ENCODE measurements at regions not wholly inside any gene's neighbourhood (a gene's known extent, or its start where the extent isn't known, plus 50 kb on each side); places are given as distances from the start of the nearest gene placed in this dataset.

DNA sequence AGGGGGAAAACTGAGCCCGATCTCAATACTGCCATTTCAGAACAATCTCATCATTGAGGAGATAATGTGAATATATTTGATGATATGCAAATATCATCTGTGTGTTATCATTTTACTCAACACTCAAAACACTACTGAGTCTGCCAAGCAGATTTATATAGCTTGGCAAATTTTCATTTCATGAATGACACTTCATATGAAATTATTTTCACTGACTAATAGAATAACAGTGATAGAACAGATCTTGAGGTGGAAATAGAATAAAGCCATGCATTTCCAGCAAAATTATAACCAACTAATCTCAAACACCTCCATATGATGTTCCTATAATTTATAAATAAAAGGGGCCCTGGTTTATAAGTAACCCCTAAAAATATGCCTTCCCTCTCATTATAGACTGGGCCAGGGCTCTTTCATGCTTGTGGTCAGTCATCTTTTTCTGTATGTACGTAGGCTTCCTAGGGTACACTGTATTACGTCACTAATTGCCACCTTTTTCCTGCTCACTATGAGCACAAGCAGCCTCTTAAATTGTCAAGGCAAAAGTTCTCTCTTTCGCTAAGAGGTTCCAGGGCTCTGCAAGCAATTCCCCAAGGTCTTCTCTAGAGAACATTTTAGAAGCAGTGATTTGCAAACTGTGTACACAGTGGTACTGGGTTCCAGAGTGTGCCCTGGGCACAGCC lies 197.1 kb upstream of the FOXN3 start:
- no peak overlapping the region for H2BK12ac ChIP-seq (ENCODE audit: low read length)
- no peak overlapping the region for H2BK15ac ChIP-seq (ENCODE audit: low read length)
- peaks cover 2% of the 10 kb centered on the region for H3K79me1 ChIP-seq (ENCODE audit: low read depth, low read length)
- no peaks in the 10 kb centered on the region for H3K9me3 ChIP-seq (replicated peaks in 1 of 2; ENCODE audit: control insufficient read depth in 2 of 2, insufficient read depth in 1 of 2, low read depth in 1 of 2, low read length in 2 of 2)
- no peak overlapping the region for H3K27ac ChIP-seq (replicated peaks; ENCODE audit: low read length)
- H3K23ac ChIP-seq (ENCODE audit: low read depth, low read length, poor library complexity) = no peak overlapping the region
- no peak overlapping the region for H3K14ac ChIP-seq (ENCODE audit: low read length)
- no peak for DNase-seq (ENCODE audit: low spot score)
- peaks cover 0 to under 1% (median under 1%) of the 10 kb centered on the region in 3 experiments for H3K27me3 ChIP-seq (ENCODE audit: control insufficient read depth in 3 of 3, insufficient read depth in 3 of 3, low read depth in 1 of 3, low read length in 3 of 3)
- H4K8ac ChIP-seq (ENCODE audit: low read depth, low read length) = no peak overlapping the region
- WGBS, 2 donors (ENCODE audit: extremely low coverage in 2 of 2, insufficient read length in 2 of 2, insufficient replicate concordance in 1 of 2) = no CpG with 5 or more reads among the region's 4 CpGs
- no peak overlapping the region for H3K4me2 ChIP-seq (ENCODE audit: insufficient read depth, low read length, poor library complexity, severe bottlenecking)
- H4K91ac ChIP-seq (ENCODE audit: low read depth, low read length, poor library complexity) = no peak overlapping the region
- H3K9ac ChIP-seq (ENCODE audit: low read depth, low read length, poor library complexity) = no peak overlapping the region
- H3K4me1 ChIP-seq (ENCODE audit: control insufficient read depth in 2 of 2, insufficient read depth in 1 of 2, low read depth in 1 of 2, low read length in 2 of 2) = peaks cover 10 to 13% of the 10 kb centered on the region in 2 donors
- H3K36me3 ChIP-seq (replicated peaks in 1 of 2; ENCODE audit: control insufficient read depth in 2 of 2, insufficient read depth in 2 of 2, low read length in 2 of 2) = no peaks in the 10 kb centered on the region
- no peak overlapping the region for H2BK5ac ChIP-seq (ENCODE audit: low read length)
- no peak overlapping the region for H2AK5ac ChIP-seq (ENCODE audit: low read depth, low read length)
- no peak overlapping the region for H3K4me3 ChIP-seq (ENCODE audit: low read length in 2 of 2)
- no peak overlapping the region for H2BK120ac ChIP-seq (ENCODE audit: low read depth, low read length)
- no peak overlapping the region for H2AFZ ChIP-seq (ENCODE audit: low read length)
- no peak overlapping the region for H3K18ac ChIP-seq (ENCODE audit: low read length)
- H3K4ac ChIP-seq (ENCODE audit: low read length) = no peak overlapping the region

DNA sequence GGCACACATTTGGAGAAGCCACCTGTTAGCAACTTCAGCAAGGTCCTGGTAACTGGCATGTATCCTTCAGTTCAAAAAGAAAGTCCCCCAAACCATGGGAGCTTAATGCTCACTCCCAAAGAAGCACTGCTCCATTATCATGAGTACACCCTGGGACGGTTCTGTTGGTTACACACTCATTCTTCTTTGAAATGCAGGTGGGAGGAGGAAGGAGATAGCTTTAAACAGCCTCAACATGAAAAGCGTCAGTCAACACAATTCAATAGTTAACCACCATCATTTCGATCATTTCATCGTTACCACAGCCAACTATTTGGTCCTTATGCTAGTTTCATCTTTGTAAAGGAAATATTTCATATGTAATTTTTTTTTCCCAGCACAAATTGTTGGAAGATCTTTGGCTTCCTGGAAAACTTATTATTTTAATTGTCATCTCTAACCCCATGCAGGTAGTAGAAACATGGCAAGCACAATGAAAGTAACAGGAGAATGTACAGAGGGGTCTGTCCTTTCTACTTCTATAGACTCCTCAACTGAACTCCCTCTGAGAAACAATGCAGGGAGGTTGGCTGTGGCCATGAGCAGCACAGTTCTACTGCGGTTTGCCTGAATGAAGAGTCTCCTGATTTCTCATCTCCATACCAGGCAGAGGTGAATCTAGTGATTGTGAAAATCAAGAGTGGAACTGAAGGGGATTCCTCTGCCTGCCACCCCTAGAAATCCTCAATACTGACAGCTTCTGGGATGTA lies 196.4 kb upstream of the FOXN3 start:
- Histone ChIP-seq H3K18ac (ENCODE audit: low read length) (no peak overlapping the region), H3K4ac (ENCODE audit: low read length) (no peak overlapping the region), H4K8ac (ENCODE audit: low read depth, low read length) (no peak overlapping the region), H3K23ac (ENCODE audit: low read depth, low read length, poor library complexity) (no peak overlapping the region), H3K27ac (replicated peaks; ENCODE audit: low read length) (no peak overlapping the region), H3K4me1 (ENCODE audit: control insufficient read depth in 2 of 2, insufficient read depth in 1 of 2, low read depth in 1 of 2, low read length in 2 of 2) (peaks cover 10 to 13% of the 10 kb centered on the region in 2 donors), H4K91ac (ENCODE audit: low read depth, low read length, poor library complexity) (no peak overlapping the region), H3K9ac (ENCODE audit: low read depth, low read length, poor library complexity) (no peak overlapping the region), H3K4me3 (ENCODE audit: low read length in 2 of 2) (no peak overlapping the region), H3K79me1 (ENCODE audit: low read depth, low read length) (peaks cover 2% of the 10 kb centered on the region), H3K4me2 (ENCODE audit: insufficient read depth, low read length, poor library complexity, severe bottlenecking) (no peak overlapping the region), H2BK12ac (ENCODE audit: low read length) (no peak overlapping the region), H2BK15ac (ENCODE audit: low read length) (no peak overlapping the region), H2BK5ac (ENCODE audit: low read length) (no peak overlapping the region), H3K36me3 (replicated peaks in 1 of 2; ENCODE audit: control insufficient read depth in 2 of 2, insufficient read depth in 2 of 2, low read length in 2 of 2) (no peaks in the 10 kb centered on the region), H2AK5ac (ENCODE audit: low read depth, low read length) (no peak overlapping the region), H2BK120ac (ENCODE audit: low read depth, low read length) (no peak overlapping the region), H2AFZ (ENCODE audit: low read length) (no peak overlapping the region), H3K9me3 (replicated peaks in 1 of 2; ENCODE audit: control insufficient read depth in 2 of 2, insufficient read depth in 1 of 2, low read depth in 1 of 2, low read length in 2 of 2) (no peaks in the 10 kb centered on the region), H3K27me3 (ENCODE audit: control insufficient read depth in 3 of 3, insufficient read depth in 3 of 3, low read depth in 1 of 3, low read length in 3 of 3) (no peaks in the 10 kb centered on the region), H3K14ac (ENCODE audit: low read length) (no peak overlapping the region)
- DNase-seq (ENCODE audit: low spot score) = no peak
- no CpG with 5 or more reads among the region's 5 CpGs for WGBS, 2 donors (ENCODE audit: extremely low coverage in 2 of 2, insufficient read length in 2 of 2, insufficient replicate concordance in 1 of 2)

DNA sequence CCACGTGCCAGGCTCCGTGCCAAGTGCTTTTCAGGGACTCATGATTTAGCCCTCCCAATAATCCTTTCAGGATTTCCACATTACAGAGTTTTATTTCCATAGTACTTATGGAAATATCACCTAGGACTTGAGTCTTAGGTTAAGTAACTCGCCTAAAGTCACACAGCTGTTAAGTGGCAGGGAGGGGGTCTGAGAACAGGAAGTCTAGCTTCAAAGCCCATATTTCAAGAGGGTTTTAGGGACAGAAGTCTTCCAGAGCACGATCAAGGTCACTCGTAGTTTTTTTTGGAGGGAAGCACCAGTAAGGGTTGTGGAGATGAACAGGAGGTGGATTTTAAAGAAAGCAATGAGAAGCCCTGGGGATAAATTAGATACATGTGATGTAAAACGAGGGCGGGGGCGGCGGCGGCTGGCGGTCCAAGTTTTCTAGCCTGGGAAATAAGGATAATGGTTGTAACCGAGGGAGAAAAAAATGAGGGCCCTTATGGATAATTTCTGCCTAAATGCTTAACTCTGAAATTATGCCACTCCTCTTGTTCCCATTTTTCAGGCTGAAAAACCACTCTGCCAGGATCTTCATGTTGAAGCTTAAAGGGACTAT lies 192.6 kb upstream of the FOXN3 start:
- no peak for DNase-seq (ENCODE audit: low spot score)
- Histone ChIP-seq H3K36me3 (replicated peaks in 1 of 2; ENCODE audit: control insufficient read depth in 2 of 2, insufficient read depth in 2 of 2, low read length in 2 of 2) (no peaks in the 10 kb centered on the region), H2BK5ac (ENCODE audit: low read length) (no peak overlapping the region), H2AFZ (ENCODE audit: low read length) (no peak overlapping the region), H2BK12ac (ENCODE audit: low read length) (no peak overlapping the region), H3K23ac (ENCODE audit: low read depth, low read length, poor library complexity) (no peak overlapping the region), H3K4me3 (ENCODE audit: low read length in 2 of 2) (no peak overlapping the region), H2AK5ac (ENCODE audit: low read depth, low read length) (no peak overlapping the region), H3K4me1 (ENCODE audit: control insufficient read depth in 2 of 2, insufficient read depth in 1 of 2, low read depth in 1 of 2, low read length in 2 of 2) (peaks cover 0 to 6% of the 10 kb centered on the region in 2 donors), H2BK15ac (ENCODE audit: low read length) (no peak overlapping the region), H3K79me1 (ENCODE audit: low read depth, low read length) (peaks cover 2% of the 10 kb centered on the region), H3K4ac (ENCODE audit: low read length) (no peak overlapping the region), H4K91ac (ENCODE audit: low read depth, low read length, poor library complexity) (no peak overlapping the region), H3K18ac (ENCODE audit: low read length) (no peak overlapping the region), H4K8ac (ENCODE audit: low read depth, low read length) (no peak overlapping the region), H3K9me3 (replicated peaks in 1 of 2; ENCODE audit: control insufficient read depth in 2 of 2, insufficient read depth in 1 of 2, low read depth in 1 of 2, low read length in 2 of 2) (no peaks in the 10 kb centered on the region), H3K27me3 (ENCODE audit: control insufficient read depth in 3 of 3, insufficient read depth in 3 of 3, low read depth in 1 of 3, low read length in 3 of 3) (no peaks in the 10 kb centered on the region), H2BK120ac (ENCODE audit: low read depth, low read length) (no peak overlapping the region), H3K4me2 (ENCODE audit: insufficient read depth, low read length, poor library complexity, severe bottlenecking) (no peak overlapping the region), H3K9ac (ENCODE audit: low read depth, low read length, poor library complexity) (no peak overlapping the region), H3K14ac (ENCODE audit: low read length) (no peak overlapping the region), H3K27ac (replicated peaks; ENCODE audit: low read length) (no peak overlapping the region)
- no CpG with 5 or more reads among the region's 12 CpGs for WGBS, 2 donors (ENCODE audit: extremely low coverage in 2 of 2, insufficient read length in 2 of 2, insufficient replicate concordance in 1 of 2)

DNA sequence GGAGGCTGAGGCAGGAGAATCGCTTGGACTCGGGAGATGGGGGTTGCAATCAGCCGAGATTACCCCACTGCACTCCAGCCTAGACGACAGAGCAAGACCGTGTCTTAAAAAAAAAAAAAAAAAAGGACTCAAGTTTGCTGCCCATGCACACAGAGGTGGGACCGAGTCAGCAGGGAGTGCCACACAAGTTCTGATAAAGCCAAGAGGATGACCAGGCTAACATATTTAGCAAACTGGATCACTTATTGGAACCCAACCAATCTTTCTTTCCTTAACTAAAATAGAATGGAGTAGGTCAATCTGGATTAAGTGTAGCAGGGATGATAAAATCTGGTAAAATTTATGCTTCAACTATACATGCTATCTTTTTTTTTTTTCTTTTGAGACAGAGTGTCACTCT lies 190.4 kb upstream of the FOXN3 start:
- no peak overlapping the region for H2BK120ac ChIP-seq (ENCODE audit: low read depth, low read length)
- no peak overlapping the region for H4K8ac ChIP-seq (ENCODE audit: low read depth, low read length)

More for the DNA sequence above, 190.4 kb upstream of the FOXN3 start:
- no peak overlapping the region for H2AFZ ChIP-seq (ENCODE audit: low read length)
- peaks cover under 1% of the 10 kb centered on the region for H3K79me1 ChIP-seq (ENCODE audit: low read depth, low read length)
- H3K4me1 ChIP-seq (ENCODE audit: control insufficient read depth in 2 of 2, insufficient read depth in 1 of 2, low read depth in 1 of 2, low read length in 2 of 2) = no peaks in the 10 kb centered on the region
- no peak overlapping the region for H3K27ac ChIP-seq (replicated peaks; ENCODE audit: low read length)
- no peak overlapping the region for H2BK5ac ChIP-seq (ENCODE audit: low read length)
- no peak overlapping the region for H3K4ac ChIP-seq (ENCODE audit: low read length)
- H4K91ac ChIP-seq (ENCODE audit: low read depth, low read length, poor library complexity) = no peak overlapping the region
- no peak overlapping the region for H3K4me3 ChIP-seq (ENCODE audit: low read length in 2 of 2)
- WGBS, 2 donors (ENCODE audit: extremely low coverage in 2 of 2, insufficient read length in 2 of 2, insufficient replicate concordance in 1 of 2) = no CpG with 5 or more reads among the region's 6 CpGs
- no peak overlapping the region for H3K14ac ChIP-seq (ENCODE audit: low read length)
- H3K9ac ChIP-seq (ENCODE audit: low read depth, low read length, poor library complexity) = no peak overlapping the region
- no peaks in the 10 kb centered on the region for H3K36me3 ChIP-seq (replicated peaks in 1 of 2; ENCODE audit: control insufficient read depth in 2 of 2, insufficient read depth in 2 of 2, low read length in 2 of 2)
- no peak overlapping the region for H2BK12ac ChIP-seq (ENCODE audit: low read length)
- H2AK5ac ChIP-seq (ENCODE audit: low read depth, low read length) = no peak overlapping the region
- no peak for DNase-seq (ENCODE audit: low spot score)
- no peak overlapping the region for H2BK15ac ChIP-seq (ENCODE audit: low read length)
- no peaks in the 10 kb centered on the region for H3K9me3 ChIP-seq (replicated peaks in 1 of 2; ENCODE audit: control insufficient read depth in 2 of 2, insufficient read depth in 1 of 2, low read depth in 1 of 2, low read length in 2 of 2)
- no peak overlapping the region for H3K18ac ChIP-seq (ENCODE audit: low read length)
- no peak overlapping the region for H3K23ac ChIP-seq (ENCODE audit: low read depth, low read length, poor library complexity)
- no peak overlapping the region for H3K4me2 ChIP-seq (ENCODE audit: insufficient read depth, low read length, poor library complexity, severe bottlenecking)
- no peaks in the 10 kb centered on the region for H3K27me3 ChIP-seq (ENCODE audit: control insufficient read depth in 3 of 3, insufficient read depth in 3 of 3, low read depth in 1 of 3, low read length in 3 of 3)

All from neuronal stem cell (in vitro differentiated cells).